SK-N-SH (cell line): ENCODE measurements at regions not wholly inside any gene's neighbourhood (a gene's known extent, or its start where the extent isn't known, plus 50 kb on each side); places are given as distances from the start of the nearest gene placed in this dataset.

Source experiments
- CTCF ChIA-PET: fragments of 300-600, 350-600 bp; formaldehyde crosslinking; extraction: SDS; loops from one replicate; lab custom pipeline; 2021; lab: Yijun Ruan, JAX
- POLR2A ChIA-PET: fragments of 350-600 bp; sonication (Branson Sonifier 250); formaldehyde crosslinking; extraction: SDS; loops from one replicate; lab custom pipeline; 2020; ENCODE audit warnings: antibody characterized with exemption, inconsistent platforms; lab: Yijun Ruan, JAX
- DNase-seq: peaks from one replicate; pipeline ENCODE4 v3.0.0; 2012
- H2AFZ ChIP-seq: fragments of 200-600 bp; sonication (generic); 2 replicates; pipeline ENCODE4 v1.8.1; 2016; ENCODE audit warnings: antibody characterized with exemption, mild to moderate bottlenecking, low read depth
- H3F3A ChIP-seq: fragments of 200-600 bp; sonication (generic); replicated peaks from 2 replicates; pipeline ENCODE3; 2016; ENCODE audit warnings: antibody characterized with exemption, mild to moderate bottlenecking; ENCODE audit not compliant: insufficient read depth
- H3K27ac ChIP-seq, 2 experiments: fragments of 200-500 bp in 1 of 2; fragments of 200-600 bp in 1 of 2; sonication (Bioruptor generic) in 1 of 2; sonication (generic), shearing (Covaris generic) in 1 of 2; 2 replicates each; pipeline versions ENCODE4 v1.5.1 to v1.6.1; 2014 to 2016; ENCODE audit warnings: low read depth in 2 of 2, inconsistent platforms in 1 of 2, low read length in 1 of 2, mild to moderate bottlenecking in 1 of 2, mixed read lengths in 1 of 2
- H3K27me3 ChIP-seq: fragments of 200-600 bp; sonication (generic), shearing (Covaris generic); 2 replicates; pipeline ENCODE4 v1.6.1; 2016; ENCODE audit warnings: mixed run types; ENCODE audit not compliant: insufficient read depth
- H3K36me3 ChIP-seq, 2 experiments: fragments of 200-500 bp in 1 of 2; fragments of 200-600 bp in 1 of 2; sonication (Bioruptor generic) in 1 of 2; sonication (generic) in 1 of 2; replicated peaks in 1 of 2; 2 replicates each; pipeline versions ENCODE3 to v1.5.1; 2014 to 2016; ENCODE audit warnings: low read length in 1 of 2, mild to moderate bottlenecking in 1 of 2; ENCODE audit not compliant: insufficient read depth in 2 of 2, control insufficient read depth in 1 of 2
- H3K4me1 ChIP-seq, 2 experiments: fragments of 200-500 bp in 1 of 2; fragments of 200-600 bp in 1 of 2; sonication (Bioruptor generic) in 1 of 2; sonication (generic), shearing (Covaris generic) in 1 of 2; 2 replicates each; pipeline versions ENCODE4 v1.5.1 to v1.6.1; 2014 to 2016; ENCODE audit warnings: low read depth in 1 of 2, low read length in 1 of 2, mixed run types in 1 of 2; ENCODE audit not compliant: insufficient read depth in 2 of 2, control insufficient read depth in 1 of 2
- H3K4me2 ChIP-seq: fragments of 200-600 bp; sonication (generic), shearing (Covaris generic); 2 replicates; pipeline ENCODE4 v1.6.1; 2017; ENCODE audit warnings: mixed run types
- H3K4me3 ChIP-seq, 2 experiments: fragments of 200-500 bp in 1 of 2; fragments of 200-600 bp in 1 of 2; sonication (Bioruptor generic) in 1 of 2; sonication (generic), shearing (Covaris generic) in 1 of 2; 2 replicates each; pipeline versions ENCODE4 v1.5.1 to v1.8.1; 2014 to 2016; ENCODE audit warnings: low read depth in 2 of 2, inconsistent platforms in 1 of 2, low read length in 1 of 2, mild to moderate bottlenecking in 1 of 2, mixed read lengths in 1 of 2, moderate library complexity in 1 of 2
- H3K79me2 ChIP-seq: fragments of 200-600 bp; sonication (generic); 2 replicates; pipeline ENCODE4 v1.8.1; 2017; ENCODE audit warnings: mild to moderate bottlenecking; ENCODE audit not compliant: insufficient read depth
- H3K9ac ChIP-seq: fragments of 200-600 bp; sonication (generic); 2 replicates; pipeline ENCODE4 v1.6.1; 2017; ENCODE audit warnings: mixed run types
- H3K9me2 ChIP-seq: fragments of 200-600 bp; sonication (generic); 2 replicates; pipeline ENCODE4 v1.6.1; 2017; ENCODE audit warnings: mixed run types
- H3K9me3 ChIP-seq: fragments of 200-600 bp; sonication (generic); 2 replicates; pipeline ENCODE4 v1.6.1; 2017; ENCODE audit warnings: mixed run types, mild to moderate bottlenecking, moderate library complexity
- H4K20me1 ChIP-seq: fragments of 200-600 bp; sonication (generic); 2 replicates; pipeline ENCODE4 v1.6.1; 2017; ENCODE audit warnings: mild to moderate bottlenecking, mixed run types; ENCODE audit not compliant: insufficient read depth
- CHD2 ChIP-seq: fragments of 150-350 bp; IDR thresholded peaks from 2 replicates; pipeline ENCODE4 v1.6.1; 2018; ENCODE audit warnings: low read length; ENCODE audit not compliant: partially characterized antibody
- EP300 ChIP-seq, 2 experiments: IDR thresholded peaks; 2 replicates each; pipeline versions ENCODE4 v1.4.0 to v1.6.1; 2012; ENCODE audit warnings: borderline replicate concordance in 1 of 2, low read depth in 1 of 2, low read length in 1 of 2
- FOXM1 ChIP-seq: IDR thresholded peaks from 2 replicates; pipeline ENCODE4 v1.4.0; 2012; ENCODE audit warnings: low read depth, mild to moderate bottlenecking
- GABPA ChIP-seq: IDR thresholded peaks from 2 replicates; pipeline ENCODE4 v1.4.0; 2012; ENCODE audit warnings: low read depth, mild to moderate bottlenecking
- MEF2A ChIP-seq: IDR thresholded peaks from 2 replicates; pipeline ENCODE4 v1.4.0; 2012; ENCODE audit warnings: low read depth, borderline replicate concordance
- TCF12 ChIP-seq: IDR thresholded peaks from 2 replicates; pipeline ENCODE4 v1.4.0; 2012
- TEAD4 ChIP-seq: IDR thresholded peaks from 2 replicates; pipeline ENCODE4 v1.4.0; 2012; ENCODE audit warnings: mild to moderate bottlenecking, borderline replicate concordance; ENCODE audit not compliant: insufficient read depth
- USF1 ChIP-seq: IDR thresholded peaks from 2 replicates; pipeline ENCODE4 v1.4.0; 2012; ENCODE audit warnings: low read depth, borderline replicate concordance
- ZBTB33 ChIP-seq: IDR thresholded peaks from 2 replicates; pipeline ENCODE4 v1.4.0; 2012; ENCODE audit warnings: low read depth, borderline replicate concordance
- WGBS: methylation state at CpG from one replicate; pipeline ENCODE4 v1.1.6; 2017; ENCODE audit warnings: low lambda C conversion rate; 5-methylcytosine and 5-hydroxymethylcytosine counted together
- TF ChIP-seq, protein P1 (sequence below): fragments of 200-600 bp; sonication (generic); IDR thresholded peaks from 2 replicates; pipeline ENCODE4 v1.6.1; 2017; ENCODE audit warnings: antibody characterized with exemption, mild to moderate bottlenecking, moderate library complexity

DNA sequence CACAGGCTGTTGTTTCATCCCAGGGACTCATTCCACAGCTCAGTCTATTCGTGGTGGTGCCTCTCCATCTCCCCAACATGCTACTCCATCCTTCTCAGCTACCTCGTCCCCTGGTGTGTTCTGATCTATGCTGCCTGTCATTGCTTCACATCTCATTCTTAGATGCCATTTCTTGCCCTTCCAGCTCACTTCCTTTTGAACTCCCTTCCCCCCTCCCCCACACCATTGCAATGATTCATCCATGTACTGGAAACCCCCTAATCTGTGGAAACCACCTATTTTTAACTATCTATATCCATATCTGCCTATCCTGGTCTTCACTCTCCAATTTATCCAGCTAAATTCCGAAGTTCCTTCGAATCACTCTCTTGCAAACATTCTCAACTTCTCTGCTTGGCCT lies 65.7 kb upstream of the PARD3B start:
- H3K9ac ChIP-seq = no peak overlapping the region
- WGBS = 42% methylated on average over 4 of the region's 4 CpGs
- no peaks in the 10 kb centered on the region for H3K9me2 ChIP-seq
- H3K4me1 ChIP-seq = peaks cover 0 to 14% of the 10 kb centered on the region in 2 experiments; a peak in 3 of 4 replicates
- POLR2A ChIA-PET = no interaction called here
- DNase-seq = no peak
- CTCF ChIA-PET = no interaction called here
- H2AFZ ChIP-seq = no peak overlapping the region
- no peak for TF ChIP-seq GABPA
- TF ChIP-seq, protein P1, sequence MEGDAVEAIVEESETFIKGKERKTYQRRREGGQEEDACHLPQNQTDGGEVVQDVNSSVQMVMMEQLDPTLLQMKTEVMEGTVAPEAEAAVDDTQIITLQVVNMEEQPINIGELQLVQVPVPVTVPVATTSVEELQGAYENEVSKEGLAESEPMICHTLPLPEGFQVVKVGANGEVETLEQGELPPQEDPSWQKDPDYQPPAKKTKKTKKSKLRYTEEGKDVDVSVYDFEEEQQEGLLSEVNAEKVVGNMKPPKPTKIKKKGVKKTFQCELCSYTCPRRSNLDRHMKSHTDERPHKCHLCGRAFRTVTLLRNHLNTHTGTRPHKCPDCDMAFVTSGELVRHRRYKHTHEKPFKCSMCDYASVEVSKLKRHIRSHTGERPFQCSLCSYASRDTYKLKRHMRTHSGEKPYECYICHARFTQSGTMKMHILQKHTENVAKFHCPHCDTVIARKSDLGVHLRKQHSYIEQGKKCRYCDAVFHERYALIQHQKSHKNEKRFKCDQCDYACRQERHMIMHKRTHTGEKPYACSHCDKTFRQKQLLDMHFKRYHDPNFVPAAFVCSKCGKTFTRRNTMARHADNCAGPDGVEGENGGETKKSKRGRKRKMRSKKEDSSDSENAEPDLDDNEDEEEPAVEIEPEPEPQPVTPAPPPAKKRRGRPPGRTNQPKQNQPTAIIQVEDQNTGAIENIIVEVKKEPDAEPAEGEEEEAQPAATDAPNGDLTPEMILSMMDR = no peak
- no peak for TF ChIP-seq TEAD4
- no peak for TF ChIP-seq EP300 (IDR thresholded peaks at IDR 0.05; ENCODE audit: borderline replicate concordance in 1 of 2, low read depth in 1 of 2, low read length in 1 of 2)
- no peak for TF ChIP-seq ZBTB33
- no peak for TF ChIP-seq CHD2
- TF ChIP-seq MEF2A = no peak
- no peaks in the 10 kb centered on the region for H3K79me2 ChIP-seq
- H4K20me1 ChIP-seq = no peaks in the 10 kb centered on the region
- no peaks in the 10 kb centered on the region for H3K27me3 ChIP-seq
- no peaks in the 10 kb centered on the region for H3K9me3 ChIP-seq
- no peak overlapping the region for H3K4me2 ChIP-seq
- no peaks in the 10 kb centered on the region for H3F3A ChIP-seq
- H3K27ac ChIP-seq = no peak overlapping the region
- H3K4me3 ChIP-seq = no peak overlapping the region
- no peaks in the 10 kb centered on the region for H3K36me3 ChIP-seq

DNA sequence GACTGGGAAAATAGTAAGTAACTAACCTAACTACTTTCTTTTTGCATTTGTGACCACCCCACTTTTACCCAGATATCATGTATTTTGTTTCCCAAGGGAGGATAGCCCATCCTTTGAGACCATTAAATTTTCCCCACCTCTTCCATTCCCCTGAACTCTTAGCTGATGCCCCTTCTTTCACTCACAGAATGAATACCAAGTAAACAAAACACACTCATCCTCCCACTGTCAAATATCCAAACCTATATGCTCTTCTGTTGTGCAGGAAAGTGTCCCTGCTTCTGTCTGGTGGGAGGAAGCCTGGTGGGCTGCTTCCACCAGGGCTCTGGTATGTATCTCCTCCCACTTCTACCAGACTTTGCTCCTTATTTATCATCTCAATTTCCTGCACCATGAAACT lies 64.6 kb upstream of the PARD3B start:
- no peak overlapping the region for H2AFZ ChIP-seq
- TF ChIP-seq USF1 = no peak
- TF ChIP-seq FOXM1 = no peak
- TF ChIP-seq TCF12 = no peak
- no peak for TF ChIP-seq MEF2A
- no peak for TF ChIP-seq CHD2
- no peaks in the 10 kb centered on the region for H3K27me3 ChIP-seq
- H3K4me3 ChIP-seq = no peak overlapping the region
- no peaks in the 10 kb centered on the region for H4K20me1 ChIP-seq
- ChIA-PET POLR2A (interaction anchor here (0.5 kb wide), 1 partner anchor 27 kb away, joined by 5 read pairs; no protein-coding TSS in a partner anchor), CTCF (no interaction called here)
- H3K9ac ChIP-seq = no peak overlapping the region
- H3K36me3 ChIP-seq = no peaks in the 10 kb centered on the region
- H3K4me2 ChIP-seq = no peak overlapping the region
- H3K9me2 ChIP-seq = no peaks in the 10 kb centered on the region
- no peaks in the 10 kb centered on the region for H3F3A ChIP-seq
- no peak overlapping the region for H3K27ac ChIP-seq
- peaks cover 0 to 7% of the 10 kb centered on the region in 2 experiments; a peak in 3 of 4 replicates for H3K4me1 ChIP-seq
- H3K9me3 ChIP-seq = no peaks in the 10 kb centered on the region
- no peak for DNase-seq
- no peaks in the 10 kb centered on the region for H3K79me2 ChIP-seq
